DND-41 (cell line): ENCODE measurements at regions not wholly inside any gene's neighbourhood (a gene's known extent, or its start where the extent isn't known, plus 50 kb on each side); places are given as distances from the start of the nearest gene placed in this dataset.

ENCODE experiments used
- ATAC-seq: fragments of 200-7000 bp; cut with Tn5 transposase; 3 replicates; pipeline ENCODE4 v1.9.1; 2021; ENCODE audit warnings: low read depth; ENCODE audit not compliant: insufficient read depth
- DNase-seq: peaks from one replicate; pipeline ENCODE4 v3.0.0-alpha.2; 2020
- H2AFZ ChIP-seq: 2 replicates; pipeline ENCODE4 v1.6.0; 2012; ENCODE audit warnings: low read depth, low read length
- H3K27ac ChIP-seq: 2 replicates; pipeline ENCODE4 v1.5.1; 2012; ENCODE audit warnings: low read length, inconsistent platforms
- H3K27me3 ChIP-seq: fragments of 200-600 bp; sonication (generic); 2 replicates; pipeline ENCODE4 v1.6.0; 2012; ENCODE audit warnings: low read length, mild to moderate bottlenecking, inconsistent platforms; ENCODE audit not compliant: insufficient read depth, poor library complexity
- H3K36me3 ChIP-seq: 2 replicates; pipeline ENCODE4 v1.5.1; 2012; ENCODE audit warnings: low read length, inconsistent platforms; ENCODE audit not compliant: insufficient read depth
- H3K4me1 ChIP-seq: 2 replicates; pipeline ENCODE4 v1.5.1; 2012; ENCODE audit warnings: mild to moderate bottlenecking, low read length; ENCODE audit not compliant: insufficient read depth
- H3K4me2 ChIP-seq: 2 replicates; pipeline ENCODE4 v1.6.0; 2012; ENCODE audit warnings: mild to moderate bottlenecking, moderate library complexity, low read length, inconsistent platforms; ENCODE audit not compliant: insufficient read depth
- H3K4me3 ChIP-seq, 2 experiments: fragments of 200-600 bp in 1 of 2; shearing (Covaris generic) in 1 of 2; 2 replicates each; pipeline ENCODE4 v1.5.1; 2012 to 2016; ENCODE audit warnings: inconsistent platforms in 2 of 2, low read length in 2 of 2, mild to moderate bottlenecking in 2 of 2, low read depth in 1 of 2, moderate library complexity in 1 of 2
- H3K79me2 ChIP-seq: 2 replicates; pipeline ENCODE4 v1.6.0; 2012; ENCODE audit warnings: low read length, inconsistent platforms; ENCODE audit not compliant: insufficient read depth
- H3K9ac ChIP-seq: 2 replicates; pipeline ENCODE4 v1.6.0; 2012; ENCODE audit warnings: low read depth, mild to moderate bottlenecking, inconsistent platforms, low read length, moderate library complexity
- H3K9me3 ChIP-seq: 2 replicates; pipeline ENCODE4 v1.5.1; 2012; ENCODE audit warnings: low read length, moderate library complexity, mild to moderate bottlenecking, inconsistent platforms; ENCODE audit not compliant: insufficient read depth, severe bottlenecking
- H4K20me1 ChIP-seq: 2 replicates; pipeline ENCODE4 v1.6.0; 2012; ENCODE audit warnings: low read length; ENCODE audit not compliant: insufficient read depth
- EZH2 ChIP-seq: IDR thresholded peaks from 3 replicates; pipeline ENCODE4 v1.6.1; 2012; ENCODE audit warnings: borderline replicate concordance, low read depth, mild to moderate bottlenecking, moderate library complexity, low read length, inconsistent platforms; ENCODE audit not compliant: severe bottlenecking
- TF ChIP-seq, protein P1 (sequence below): IDR thresholded peaks from 2 replicates; pipeline ENCODE4 v1.5.1; 2012; ENCODE audit warnings: borderline replicate concordance, low read length, moderate library complexity, mild to moderate bottlenecking; ENCODE audit not compliant: poor library complexity, severe bottlenecking; ENCODE audit errors: extremely low read depth

DNA sequence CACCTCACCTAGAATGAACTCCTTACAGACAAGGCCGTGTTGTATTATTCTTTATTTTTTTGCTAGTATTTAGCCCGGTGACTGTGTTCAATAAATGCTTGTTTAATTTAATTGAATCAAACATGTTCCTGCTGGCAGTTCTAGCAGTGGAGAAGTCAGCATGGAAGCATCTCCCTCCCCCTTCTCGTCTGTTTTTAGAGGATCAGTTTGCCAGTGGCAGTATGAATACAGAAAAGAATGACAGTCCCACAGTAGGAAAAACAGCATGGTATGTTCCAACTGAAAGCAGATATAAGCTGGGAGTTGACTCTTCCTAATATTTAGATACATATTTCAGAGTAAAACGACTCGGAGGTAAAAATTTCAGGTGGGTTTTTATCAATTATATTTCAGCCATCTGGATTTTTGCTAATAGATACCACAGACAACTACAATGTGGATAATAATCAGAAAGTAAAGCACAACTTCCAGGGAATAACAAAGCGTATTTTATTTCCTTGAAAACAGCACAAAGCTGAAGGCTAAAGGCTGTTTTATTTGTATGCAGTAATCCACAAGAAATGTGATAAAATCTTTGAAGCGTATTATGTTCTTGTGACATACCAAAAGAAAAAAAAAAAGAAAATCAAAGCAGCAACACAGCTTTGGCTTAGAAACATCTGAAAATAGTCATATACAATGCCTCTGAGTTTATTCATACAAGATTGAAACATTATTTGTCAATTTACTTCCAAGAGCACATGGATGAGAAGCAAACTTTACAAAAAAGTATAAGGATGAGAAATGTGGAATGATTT, 244.5 kb upstream of the KCNMB2 start:
- TF ChIP-seq EZH2 = no peak
- TF ChIP-seq, protein P1, sequence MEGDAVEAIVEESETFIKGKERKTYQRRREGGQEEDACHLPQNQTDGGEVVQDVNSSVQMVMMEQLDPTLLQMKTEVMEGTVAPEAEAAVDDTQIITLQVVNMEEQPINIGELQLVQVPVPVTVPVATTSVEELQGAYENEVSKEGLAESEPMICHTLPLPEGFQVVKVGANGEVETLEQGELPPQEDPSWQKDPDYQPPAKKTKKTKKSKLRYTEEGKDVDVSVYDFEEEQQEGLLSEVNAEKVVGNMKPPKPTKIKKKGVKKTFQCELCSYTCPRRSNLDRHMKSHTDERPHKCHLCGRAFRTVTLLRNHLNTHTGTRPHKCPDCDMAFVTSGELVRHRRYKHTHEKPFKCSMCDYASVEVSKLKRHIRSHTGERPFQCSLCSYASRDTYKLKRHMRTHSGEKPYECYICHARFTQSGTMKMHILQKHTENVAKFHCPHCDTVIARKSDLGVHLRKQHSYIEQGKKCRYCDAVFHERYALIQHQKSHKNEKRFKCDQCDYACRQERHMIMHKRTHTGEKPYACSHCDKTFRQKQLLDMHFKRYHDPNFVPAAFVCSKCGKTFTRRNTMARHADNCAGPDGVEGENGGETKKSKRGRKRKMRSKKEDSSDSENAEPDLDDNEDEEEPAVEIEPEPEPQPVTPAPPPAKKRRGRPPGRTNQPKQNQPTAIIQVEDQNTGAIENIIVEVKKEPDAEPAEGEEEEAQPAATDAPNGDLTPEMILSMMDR = no peak
- Histone ChIP-seq H3K36me3 (no peaks in the 10 kb centered on the region), H3K4me1 (no peaks in the 10 kb centered on the region), H4K20me1 (no peaks in the 10 kb centered on the region), H2AFZ (no peak overlapping the region), H3K4me3 (no peak overlapping the region), H3K27me3 (no peaks in the 10 kb centered on the region), H3K9me3 (peaks cover 3% of the 10 kb centered on the region), H3K79me2 (no peaks in the 10 kb centered on the region), H3K4me2 (no peak overlapping the region), H3K9ac (no peak overlapping the region), H3K27ac (no peak overlapping the region)
- DNase-seq = no peak
- ATAC-seq = no peak

DNA sequence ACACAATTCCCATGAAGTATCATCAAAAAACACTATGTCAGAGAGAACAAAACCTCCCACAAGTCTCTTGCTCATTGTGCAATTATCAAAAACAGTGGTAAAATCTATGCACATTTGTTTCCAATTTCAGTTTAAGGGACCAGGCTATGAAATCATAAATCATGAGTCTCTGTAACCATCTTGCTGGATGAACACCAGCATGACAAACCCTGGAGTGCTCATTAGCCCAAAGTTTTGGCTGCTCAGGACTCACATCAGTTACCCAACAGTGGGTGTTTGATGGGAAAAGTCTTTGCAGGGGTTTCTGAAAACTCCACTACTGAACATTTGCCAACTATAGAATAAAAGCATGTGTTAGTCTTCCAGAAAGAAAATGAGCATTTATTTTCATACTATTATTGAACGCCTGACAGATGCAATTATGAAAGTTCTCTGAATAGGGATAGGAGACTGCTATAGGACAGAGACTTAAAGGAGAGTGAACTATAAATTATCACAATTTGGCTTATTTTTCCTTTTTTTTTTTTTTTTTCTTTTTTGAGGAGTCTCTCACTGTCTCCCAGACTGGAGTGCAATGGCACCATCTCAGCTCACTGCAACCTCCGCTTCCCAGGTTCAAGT, 240.8 kb upstream of the KCNMB2 start:
- H3K4me3 ChIP-seq = no peak overlapping the region
- no peaks in the 10 kb centered on the region for H3K79me2 ChIP-seq
- no peak overlapping the region for H3K9ac ChIP-seq
- H4K20me1 ChIP-seq = no peaks in the 10 kb centered on the region
- H3K4me2 ChIP-seq = no peak overlapping the region
- H2AFZ ChIP-seq = no peak overlapping the region
- no peak for TF ChIP-seq EZH2
- TF ChIP-seq, protein P1 = no peak
- no peaks in the 10 kb centered on the region for H3K36me3 ChIP-seq
- ATAC-seq = no peak
- no peaks in the 10 kb centered on the region for H3K9me3 ChIP-seq
- DNase-seq = no peak
- H3K27me3 ChIP-seq = no peaks in the 10 kb centered on the region
- no peaks in the 10 kb centered on the region for H3K4me1 ChIP-seq
- H3K27ac ChIP-seq = no peak overlapping the region

DNA sequence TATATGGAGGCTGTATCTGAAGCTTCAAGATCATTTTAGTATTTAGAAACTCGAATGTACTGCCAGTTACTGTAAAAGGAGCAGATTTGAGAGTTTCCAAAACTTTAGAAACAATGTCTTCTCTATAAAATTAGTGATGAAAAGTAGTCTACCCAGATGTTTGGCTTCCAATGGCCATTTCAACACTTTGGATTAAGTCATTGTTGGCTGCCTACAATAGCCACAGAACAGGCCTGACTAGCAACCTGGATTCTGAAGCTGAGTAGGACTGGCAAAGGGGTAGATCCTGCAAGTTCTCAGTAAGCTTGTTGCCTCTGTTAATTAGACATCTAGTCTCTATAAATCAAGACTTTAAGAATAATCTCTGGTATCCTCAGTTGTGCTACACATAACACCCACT, 239.0 kb upstream of the KCNMB2 start:
- Histone ChIP-seq H2AFZ (no peak overlapping the region), H4K20me1 (no peaks in the 10 kb centered on the region), H3K4me3 (no peak overlapping the region), H3K9ac (no peak overlapping the region), H3K27me3 (no peaks in the 10 kb centered on the region), H3K4me1 (no peaks in the 10 kb centered on the region), H3K4me2 (no peak overlapping the region), H3K9me3 (no peaks in the 10 kb centered on the region), H3K79me2 (no peaks in the 10 kb centered on the region), H3K36me3 (no peaks in the 10 kb centered on the region), H3K27ac (no peak overlapping the region)
- TF ChIP-seq EZH2 = no peak
- TF ChIP-seq, protein P1 = no peak
- DNase-seq = no peak
- ATAC-seq = no peak
